Suppressor macrophage treated with lipopolysaccharide for 4 hours (primary cell): ENCODE measurements at regions not wholly inside any gene's neighbourhood (a gene's known extent, or its start where the extent isn't known, plus 50 kb on each side); places are given as distances from the start of the nearest gene placed in this dataset.
"Not testable (repeated sequence)": the region's sequence is repeated elsewhere in the genome, so short reads cannot be mapped to it uniquely, and the experiment has no call there.

Experiments
- DNase-seq: peaks from one replicate; pipeline ENCODE4 v3.0.0-alpha.2; 2020

DNA sequence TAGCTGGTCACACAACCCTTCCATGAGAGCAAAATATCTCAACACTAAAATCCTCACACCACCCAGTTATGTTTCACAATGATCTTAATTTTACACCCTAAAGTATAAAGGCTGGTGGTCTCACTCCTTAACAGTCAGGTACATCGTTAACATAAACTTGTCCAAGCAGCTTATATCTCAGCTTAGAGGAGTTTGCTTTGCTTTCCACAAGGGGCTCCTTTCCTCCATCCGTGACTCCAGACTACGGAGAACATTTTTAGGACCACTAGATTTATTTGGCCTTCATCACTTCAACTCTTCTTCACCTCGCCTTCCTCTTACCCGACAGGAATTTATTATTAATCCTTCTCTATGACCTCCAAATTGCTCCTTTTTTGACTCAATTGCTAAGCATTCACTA is 1014.1 kb upstream of the NUDT12 start:
- no peak for DNase-seq

- no peak for DNase-seq
Observed at GRCh38 chr5:104573949-104574709, 1011.5 kb upstream of the NUDT12 start.

- DNase-seq: no peak
Observed at GRCh38 chr5:104569621-104570020, 1007.0 kb upstream of the NUDT12 start.

DNA sequence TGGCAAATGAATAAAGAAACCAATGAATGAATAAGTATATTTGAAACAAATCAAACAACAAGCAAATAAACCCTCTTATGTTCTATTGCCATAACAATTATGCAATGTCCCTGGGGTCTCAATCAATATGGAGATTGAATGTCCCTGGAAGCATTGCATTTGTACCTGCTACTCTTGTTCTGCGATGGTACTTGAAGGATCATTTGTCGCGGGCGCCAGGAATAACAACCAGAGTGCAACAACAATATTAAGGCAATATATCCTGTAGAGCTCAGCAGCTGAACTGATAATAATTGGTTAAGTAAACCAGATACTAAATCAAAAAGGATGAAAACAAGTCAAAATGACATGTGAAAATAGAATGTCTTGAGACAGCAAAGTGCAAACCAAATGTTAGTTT is 1001.9 kb upstream of the NUDT12 start:
- DNase-seq: no peak

DNA sequence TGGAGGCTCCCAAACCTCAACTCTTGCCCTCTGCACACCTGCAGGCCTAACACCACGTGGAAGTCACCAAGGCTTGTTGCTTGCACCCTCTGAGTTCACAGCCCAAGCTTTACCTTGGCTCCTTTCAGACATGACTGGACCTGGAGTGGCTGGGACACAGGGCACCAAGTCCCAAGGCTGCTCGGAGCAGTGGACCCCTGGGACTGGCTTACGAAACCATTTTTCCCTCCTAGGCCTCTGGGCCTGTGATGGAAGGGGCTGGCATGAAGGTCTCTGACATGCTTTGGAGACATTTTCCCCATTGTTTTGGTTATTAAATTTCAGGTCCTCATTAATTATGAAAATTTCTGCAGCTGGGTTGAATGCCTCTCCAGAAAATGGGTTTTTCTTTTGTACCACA is 994.4 kb upstream of the NUDT12 start:
- DNase-seq: no peak

- no peak for DNase-seq
Observed at GRCh38 chr5:104551628-104552027, 989.0 kb upstream of the NUDT12 start.

DNA sequence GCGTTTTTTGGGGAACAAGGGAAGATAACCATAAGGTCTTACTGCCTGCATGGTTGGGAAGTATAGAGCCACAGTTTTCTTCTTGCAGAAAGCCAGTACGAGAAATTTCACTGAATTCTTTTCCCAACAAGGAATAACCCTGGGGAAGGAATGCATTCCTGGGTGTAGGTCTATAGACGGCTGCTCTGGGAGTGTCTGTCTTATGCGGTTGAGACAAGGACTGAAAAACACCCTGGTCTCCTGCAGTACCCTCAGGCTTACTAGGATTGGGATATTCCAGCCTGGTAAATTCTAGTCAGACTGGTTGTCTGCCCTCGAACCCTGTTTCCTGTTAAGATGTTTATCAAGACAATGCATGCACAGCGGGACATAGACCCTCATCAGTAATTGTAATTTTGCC is 984.3 kb upstream of the NUDT12 start:
- not testable (repeated sequence) for DNase-seq

DNA sequence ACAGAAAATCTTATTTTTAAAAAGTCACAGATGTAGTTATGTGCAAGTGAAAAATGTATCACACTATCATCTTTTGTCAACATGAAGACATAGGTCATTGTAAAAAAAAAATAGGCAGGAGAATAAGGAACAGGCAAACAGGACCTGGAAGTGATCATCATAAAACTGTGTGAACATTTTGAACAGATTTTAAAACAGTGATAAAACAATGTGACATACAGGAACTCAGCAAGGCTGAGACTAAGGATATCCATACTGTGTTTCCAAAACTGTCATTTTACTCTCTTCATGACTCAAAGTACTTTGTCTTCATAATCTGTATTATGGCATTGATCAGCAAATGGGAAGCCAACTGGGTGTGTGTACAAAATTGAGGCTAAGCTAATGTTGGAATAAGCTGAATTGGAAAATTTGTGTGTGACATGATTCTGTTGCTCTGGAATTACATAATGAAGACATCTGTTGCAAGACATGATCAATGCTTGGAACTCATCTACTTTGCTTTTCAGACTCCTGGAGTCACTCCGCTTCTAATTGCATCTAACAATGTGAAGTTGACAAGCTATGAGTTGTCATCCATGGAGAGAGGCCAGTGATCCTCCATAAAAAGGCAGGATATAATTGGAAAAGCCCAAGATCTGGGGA is 978.7 kb upstream of the NUDT12 start:
- DNase-seq: no peak

DNA sequence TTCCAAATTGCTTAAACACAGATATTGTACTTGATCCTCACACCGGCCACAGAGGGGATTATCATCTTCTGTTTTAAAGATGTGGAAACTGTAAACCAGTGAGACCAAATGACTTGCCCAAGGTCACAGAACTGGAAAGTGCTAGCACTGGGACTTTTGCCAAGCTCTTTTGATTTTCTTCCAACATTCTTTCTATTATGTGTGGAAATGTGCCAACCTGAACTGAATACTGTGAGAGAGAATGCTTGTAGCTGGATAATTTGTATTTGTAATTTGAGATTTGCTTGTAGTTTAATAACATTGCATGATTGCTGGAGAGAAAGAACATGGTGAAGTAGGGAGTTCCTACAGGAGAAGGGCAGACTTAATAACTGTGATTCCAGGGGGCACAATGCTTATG is 977.9 kb upstream of the NUDT12 start:
- DNase-seq: no peak

DNA sequence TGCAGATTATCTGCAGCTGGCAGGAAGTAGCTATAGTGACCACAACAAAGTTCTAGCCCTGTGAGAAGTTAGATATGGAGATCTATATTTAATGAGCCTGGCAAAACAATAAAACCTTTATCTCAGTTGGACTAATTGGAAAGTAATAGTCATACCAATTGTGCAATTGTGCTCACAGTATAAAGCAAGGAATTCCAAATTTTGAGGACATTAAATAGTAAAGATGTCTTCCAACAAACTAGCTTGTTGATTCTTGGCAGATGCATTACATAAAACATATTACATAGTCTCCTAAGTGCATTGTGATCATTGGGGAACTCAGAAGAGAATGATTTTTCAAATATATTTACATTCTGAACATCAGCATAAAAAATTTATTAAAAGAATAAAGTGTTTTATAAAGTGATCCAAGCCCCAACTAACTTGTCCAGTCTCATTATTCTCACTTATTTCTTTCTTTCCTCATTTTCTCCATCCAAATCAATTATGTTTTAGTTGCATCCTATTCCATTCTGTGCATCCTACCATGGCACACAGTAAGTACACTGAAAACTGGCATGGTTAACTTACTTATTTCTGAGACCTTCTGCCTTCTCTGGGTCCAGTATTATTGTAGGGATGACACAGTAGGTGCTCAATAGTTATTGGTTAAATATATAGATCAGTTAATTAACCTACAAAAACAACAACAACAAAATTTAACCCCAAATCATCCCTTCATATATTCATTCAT is 977.2 kb upstream of the NUDT12 start:
- DNase-seq: no peak

DNA sequence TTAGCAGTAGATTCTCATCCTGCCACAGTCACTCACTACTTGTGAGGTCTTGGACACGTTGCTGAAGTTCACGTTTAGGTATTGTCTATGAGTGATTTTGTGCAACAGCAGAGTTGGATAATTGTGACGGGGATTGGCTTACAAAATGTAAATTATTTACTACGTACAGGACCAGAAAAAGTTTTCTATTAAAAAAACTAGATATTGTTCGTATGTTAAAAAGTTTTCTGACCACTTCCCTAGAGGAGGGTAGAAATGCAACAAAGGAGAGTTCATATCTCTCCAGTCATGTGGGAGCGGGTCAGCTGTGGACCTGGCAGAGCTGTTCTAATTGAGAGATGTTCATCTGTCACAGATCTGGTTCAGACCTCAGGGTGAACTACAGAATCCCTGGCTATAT is 976.1 kb upstream of the NUDT12 start:
- no peak for DNase-seq

- no peak for DNase-seq
Observed at GRCh38 chr5:104533498-104533897, 970.9 kb upstream of the NUDT12 start.

DNA sequence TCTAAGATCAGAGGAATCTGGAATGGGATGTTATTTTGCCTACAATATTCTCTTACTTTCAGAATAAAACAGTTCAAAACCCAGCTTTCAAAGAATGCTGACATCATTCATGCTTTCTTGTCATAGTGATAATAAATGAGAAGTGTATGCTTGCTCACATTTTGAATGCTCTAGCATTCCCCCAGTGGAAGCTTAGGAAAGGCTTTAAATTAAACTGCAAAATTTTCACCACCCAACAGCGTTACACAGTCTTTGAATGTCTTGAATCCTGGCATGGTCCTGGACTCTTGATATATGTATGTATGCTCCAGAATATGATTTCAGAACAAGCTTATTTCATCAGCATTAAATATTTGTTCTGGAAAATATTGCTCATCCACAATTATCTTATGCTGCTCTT is 964.3 kb upstream of the NUDT12 start:
- DNase-seq: no peak

GRCh38 chr5:104513640-104514072 is 951.1 kb upstream of the NUDT12 start:
- DNase-seq: no peak

DNA sequence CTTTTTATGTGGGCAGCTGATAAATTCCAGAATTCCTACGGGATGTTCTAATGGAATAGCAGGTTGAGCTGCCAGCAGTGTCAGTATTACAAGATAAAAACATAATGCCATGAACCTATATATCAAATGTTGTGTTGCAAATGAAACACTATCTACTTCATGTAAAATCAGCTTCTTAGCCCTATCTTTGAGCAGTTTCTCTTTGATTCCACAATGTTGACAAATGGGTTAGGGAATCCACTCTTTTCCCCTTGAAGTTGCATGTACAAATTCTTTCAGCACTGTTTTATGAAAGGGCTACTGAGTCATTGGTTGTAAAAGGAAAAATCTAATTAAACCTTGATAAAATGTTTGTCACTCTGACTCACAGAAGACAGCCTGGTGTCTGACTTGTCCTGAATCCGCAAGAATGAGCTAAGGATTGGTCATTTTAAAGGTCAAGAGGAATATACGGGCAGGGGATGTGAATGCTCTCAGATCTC is 950.6 kb upstream of the NUDT12 start:
- no peak for DNase-seq

DNA sequence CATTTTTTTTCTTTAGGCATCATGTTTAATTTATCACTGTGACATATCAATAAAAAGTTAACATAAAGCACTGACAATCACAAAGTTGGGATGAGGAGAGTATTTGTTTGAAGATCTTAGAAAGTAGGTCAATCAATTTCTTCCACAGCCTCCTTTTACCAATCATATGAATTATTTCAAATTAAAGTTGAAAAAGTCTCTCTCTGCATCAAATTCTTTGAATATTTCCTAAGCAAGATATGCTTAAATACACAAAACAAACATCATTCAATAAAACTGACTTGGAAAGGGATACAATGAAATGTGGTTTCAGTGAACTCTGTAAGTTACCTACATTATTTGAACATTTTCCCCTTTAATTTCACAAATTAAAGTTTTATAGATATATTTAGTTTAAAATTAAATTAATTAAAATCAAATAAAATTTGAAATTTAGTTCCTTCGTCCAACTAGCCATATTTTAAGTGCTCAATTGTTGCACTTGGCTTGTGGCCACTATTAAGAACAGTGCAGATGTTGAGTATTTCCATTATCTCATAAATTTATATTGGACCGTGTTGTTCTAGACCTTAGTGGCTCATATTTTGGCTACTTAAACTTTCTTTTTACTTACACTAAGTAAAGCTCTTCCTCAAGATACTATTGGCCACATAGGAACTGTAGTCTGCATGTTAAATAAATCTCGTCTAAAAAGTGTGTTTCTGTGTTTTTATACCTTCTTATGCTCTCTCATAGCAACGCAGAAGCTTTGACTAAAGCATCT is 949.7 kb upstream of the NUDT12 start:
- no peak for DNase-seq

GRCh38 chr5:104498281-104498680 is 935.7 kb upstream of the NUDT12 start:
- DNase-seq: no peak

GRCh38 chr5:104494083-104494482 is 931.5 kb upstream of the NUDT12 start:
- no peak for DNase-seq

DNA sequence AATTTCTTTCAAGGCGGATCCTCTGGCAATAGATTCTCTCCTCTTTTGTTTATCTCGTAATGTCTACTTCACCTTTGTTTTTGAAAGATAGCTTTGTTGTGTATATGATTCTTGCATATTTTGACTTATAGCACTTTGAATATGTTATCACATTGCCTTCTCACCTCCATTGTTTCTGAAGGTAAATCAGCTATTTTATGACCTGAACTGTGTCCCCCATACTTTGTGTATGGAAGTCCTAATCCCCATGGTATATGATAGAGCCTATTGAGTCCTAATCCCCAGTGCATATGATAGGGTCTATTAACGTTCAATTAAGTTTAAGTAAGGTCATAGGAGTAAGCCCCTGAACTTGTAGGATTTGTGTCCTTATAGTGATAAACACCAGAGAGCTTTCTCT is 910.2 kb upstream of the NUDT12 start:
- DNase-seq: no peak

DNA sequence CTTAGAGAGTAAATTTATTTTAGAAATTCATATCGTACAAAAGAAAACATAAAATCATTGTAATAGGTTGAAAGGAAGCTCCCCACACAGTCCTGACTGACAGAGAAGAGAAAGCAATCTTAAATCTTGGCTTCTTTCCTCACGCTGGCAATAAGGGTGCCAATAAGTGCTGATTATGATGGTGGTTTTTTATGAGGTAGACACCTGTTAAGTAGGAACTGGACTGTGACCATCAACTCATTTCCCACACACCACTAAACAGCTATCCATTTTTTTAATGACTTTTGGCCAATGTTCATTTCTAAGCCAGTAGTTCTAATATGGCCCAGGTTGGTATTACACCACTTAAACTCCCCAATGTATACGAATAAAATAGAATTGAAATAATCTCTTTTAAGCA is 893.5 kb upstream of the NUDT12 start:
- DNase-seq: no peak

DNA sequence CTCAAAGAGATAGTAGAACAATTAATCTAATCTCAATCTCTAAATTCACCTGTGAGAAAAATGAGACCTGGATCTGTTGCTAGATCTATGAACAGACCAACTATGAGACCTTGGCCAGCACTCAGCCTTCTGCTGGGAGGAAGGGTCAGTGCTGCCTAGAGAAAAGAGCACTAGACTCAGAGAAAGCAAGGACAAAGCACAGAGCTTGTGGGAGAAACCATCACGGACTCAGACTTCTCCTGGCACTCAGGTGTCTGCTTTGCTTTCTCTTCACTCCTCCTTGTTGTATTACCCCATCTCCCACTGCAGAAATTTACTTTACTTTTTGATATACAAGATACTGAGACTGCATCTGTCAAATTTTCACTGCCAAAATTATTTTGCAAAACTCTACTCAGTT is 890.0 kb upstream of the NUDT12 start:
- DNase-seq: no peak

DNA sequence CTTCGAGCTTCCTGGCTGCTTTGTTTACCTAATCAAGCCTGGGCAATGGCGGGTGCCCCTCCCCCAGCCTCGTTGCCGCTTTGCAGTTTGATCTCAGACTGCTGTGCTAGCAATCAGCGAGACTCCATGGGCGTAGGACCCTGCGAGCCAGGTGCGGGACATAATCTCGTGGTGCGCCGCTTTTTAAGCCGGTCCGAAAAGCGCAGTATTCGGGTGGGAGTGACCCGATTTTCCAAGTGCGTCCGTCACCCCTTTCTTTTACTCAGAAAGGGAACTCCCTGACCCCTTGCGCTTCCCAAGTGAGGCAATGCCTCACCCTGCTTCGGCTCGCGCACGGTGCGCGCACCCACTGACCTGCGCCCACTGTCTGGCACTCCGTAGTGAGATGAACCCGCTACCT is 889.3 kb upstream of the NUDT12 start:
- not testable (repeated sequence) for DNase-seq

DNA sequence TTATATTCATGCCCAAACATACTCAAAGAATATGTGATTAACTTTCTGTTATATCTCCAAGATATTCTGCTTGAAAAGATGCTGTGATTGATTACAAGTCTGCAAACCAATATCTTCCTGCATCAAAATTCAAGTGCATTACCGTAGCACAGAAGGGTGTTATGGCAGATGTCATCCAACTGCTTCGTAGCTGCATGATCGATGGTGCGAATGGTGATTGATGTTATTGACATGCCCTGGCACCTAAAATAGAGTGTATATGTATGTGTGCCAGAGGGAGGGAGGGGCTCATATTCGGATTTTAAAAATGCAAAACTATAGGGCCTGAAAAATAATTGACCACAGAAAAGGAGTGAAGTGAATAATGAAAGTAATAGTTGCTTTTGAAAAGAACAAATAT is 882.1 kb upstream of the NUDT12 start:
- no peak for DNase-seq
